ENCODE measurements at regions not wholly inside any gene's neighbourhood (a gene's known extent, or its start where the extent isn't known, plus 50 kb on each side); places are given as distances from the start of the nearest gene placed in this dataset.

DNA sequence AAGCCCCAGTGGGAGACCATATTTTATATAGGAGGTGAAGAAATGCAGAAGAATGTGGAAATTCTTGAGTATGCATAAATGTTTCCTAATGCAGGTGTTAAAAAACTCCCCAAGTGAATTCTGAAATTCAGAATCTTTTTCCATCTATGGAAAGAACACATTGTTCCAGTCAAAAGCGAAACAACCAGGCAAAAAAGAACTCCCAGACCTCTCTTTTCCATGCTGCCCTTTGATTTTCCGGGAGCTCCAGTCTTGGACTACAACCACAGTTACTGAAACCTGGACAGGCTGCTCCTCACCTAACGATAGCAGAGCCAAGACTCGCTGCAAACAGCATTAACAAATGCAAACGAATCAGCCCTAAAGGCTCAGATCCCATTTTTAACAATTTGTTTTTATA is 108.7 kb upstream of the CNKSR3 start:
- Histone ChIP-seq H3K4me1 (no peaks in the 10 kb centered on the region), H3K9me3 (no peaks in the 10 kb centered on the region), H3K4me3 (no peak overlapping the region), H3K36me3 (no peaks in the 10 kb centered on the region), H3K27me3 (no peaks in the 10 kb centered on the region), H3K27ac (no peak overlapping the region)
- intact Hi-C loops (cut with DNase I; ENCODE audit: low total_unique reads) (no loop called here), in situ Hi-C loops (cut with MboI; ENCODE audit: low sequenced_read_pairs in 4 of 4) (no loop called here)
- no peak for ATAC-seq
- no peak for TF ChIP-seq POLR2A (IDR thresholded peaks at IDR 0.05)
- TF ChIP-seq, protein P1, sequence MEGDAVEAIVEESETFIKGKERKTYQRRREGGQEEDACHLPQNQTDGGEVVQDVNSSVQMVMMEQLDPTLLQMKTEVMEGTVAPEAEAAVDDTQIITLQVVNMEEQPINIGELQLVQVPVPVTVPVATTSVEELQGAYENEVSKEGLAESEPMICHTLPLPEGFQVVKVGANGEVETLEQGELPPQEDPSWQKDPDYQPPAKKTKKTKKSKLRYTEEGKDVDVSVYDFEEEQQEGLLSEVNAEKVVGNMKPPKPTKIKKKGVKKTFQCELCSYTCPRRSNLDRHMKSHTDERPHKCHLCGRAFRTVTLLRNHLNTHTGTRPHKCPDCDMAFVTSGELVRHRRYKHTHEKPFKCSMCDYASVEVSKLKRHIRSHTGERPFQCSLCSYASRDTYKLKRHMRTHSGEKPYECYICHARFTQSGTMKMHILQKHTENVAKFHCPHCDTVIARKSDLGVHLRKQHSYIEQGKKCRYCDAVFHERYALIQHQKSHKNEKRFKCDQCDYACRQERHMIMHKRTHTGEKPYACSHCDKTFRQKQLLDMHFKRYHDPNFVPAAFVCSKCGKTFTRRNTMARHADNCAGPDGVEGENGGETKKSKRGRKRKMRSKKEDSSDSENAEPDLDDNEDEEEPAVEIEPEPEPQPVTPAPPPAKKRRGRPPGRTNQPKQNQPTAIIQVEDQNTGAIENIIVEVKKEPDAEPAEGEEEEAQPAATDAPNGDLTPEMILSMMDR (IDR thresholded peaks at IDR 0.05 in 4 of 5, conservative IDR thresholded peaks at IDR 0.05 in 1 of 5) = no peak
- DNase-seq = no peak

DNA sequence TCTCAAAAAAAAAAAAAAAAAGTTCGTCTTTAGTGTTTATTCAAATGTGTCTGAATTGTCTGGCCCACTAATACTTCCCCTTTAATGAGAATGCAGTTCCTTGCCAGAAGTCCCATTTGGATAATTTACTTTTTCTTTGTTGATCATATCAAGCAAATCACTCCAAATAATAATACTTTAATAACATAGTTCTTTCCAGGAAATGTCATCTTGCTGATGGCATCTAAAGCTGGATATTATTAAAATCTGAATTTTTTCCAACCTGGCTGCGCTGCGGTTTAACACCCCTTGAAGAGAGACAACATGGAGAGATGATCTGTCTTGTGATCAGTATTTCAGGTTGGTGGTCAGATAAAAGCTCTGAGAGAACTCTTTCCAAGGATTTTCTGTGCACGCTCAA is 111.2 kb upstream of the CNKSR3 start:
- intact Hi-C loops (cut with DNase I; ENCODE audit: low total_unique reads) (no loop called here), in situ Hi-C loops (cut with MboI; ENCODE audit: low sequenced_read_pairs in 4 of 4) (no loop called here)
- DNase-seq (no peak), ATAC-seq (no peak)
- Histone ChIP-seq H3K4me1 (no peaks in the 10 kb centered on the region), H3K4me3 (no peak overlapping the region), H3K27ac (no peak overlapping the region), H3K27me3 (no peaks in the 10 kb centered on the region), H3K36me3 (no peaks in the 10 kb centered on the region), H3K9me3 (no peaks in the 10 kb centered on the region)
- no peak for TF ChIP-seq POLR2A (IDR thresholded peaks at IDR 0.05)
- TF ChIP-seq, protein P1 (IDR thresholded peaks at IDR 0.05 in 4 of 5, conservative IDR thresholded peaks at IDR 0.05 in 1 of 5) = no peak

DNA sequence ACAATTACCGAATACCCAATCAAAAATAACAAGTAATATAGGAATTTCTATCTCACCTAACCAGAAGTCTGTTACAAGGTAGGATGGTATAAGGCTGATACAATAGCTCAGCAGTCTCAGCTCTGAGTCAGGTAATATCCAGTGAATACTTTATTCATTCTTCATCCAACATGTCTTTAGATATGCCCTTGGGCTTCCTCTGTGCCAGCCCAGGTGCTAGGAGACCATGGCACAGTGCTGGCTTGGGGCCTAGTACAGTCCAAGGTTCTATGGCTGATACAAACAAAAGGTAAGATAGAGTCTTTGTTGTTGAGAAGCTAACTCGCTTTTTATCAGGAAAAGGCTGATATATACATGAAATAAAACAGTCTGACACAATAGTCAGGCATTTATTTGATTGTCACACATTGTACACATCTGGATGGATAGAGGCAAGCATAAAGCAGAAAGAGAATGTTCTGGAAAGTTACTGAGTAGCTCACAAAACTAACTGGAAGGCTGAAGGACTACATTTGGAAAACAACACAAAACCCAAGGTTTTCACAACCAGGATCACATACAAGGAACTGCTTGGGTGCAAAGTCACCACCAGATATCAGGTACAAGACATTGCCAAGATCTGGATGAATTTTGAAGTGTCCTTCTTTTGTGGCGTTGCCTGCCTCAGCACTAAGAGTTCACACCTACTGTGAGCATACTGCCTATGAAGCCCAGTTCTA is 110.4 kb upstream of the SCAF8 start:
- intact Hi-C loops (cut with DNase I; ENCODE audit: low total_unique reads) = no loop called here
- TF ChIP-seq POLR2A (IDR thresholded peaks at IDR 0.05) = no peak
- TF ChIP-seq, protein P1 (IDR thresholded peaks at IDR 0.05 in 4 of 5, conservative IDR thresholded peaks at IDR 0.05 in 1 of 5) = no peak
- no peaks in the 10 kb centered on the region for H3K4me1 ChIP-seq
- H3K36me3 ChIP-seq = no peaks in the 10 kb centered on the region
- H3K9me3 ChIP-seq = no peaks in the 10 kb centered on the region
- H3K27ac ChIP-seq = no peak overlapping the region
- in situ Hi-C loops (cut with MboI; ENCODE audit: low sequenced_read_pairs in 4 of 4) = no loop called here
- ATAC-seq (no peak), DNase-seq (no peak)
- H3K4me3 ChIP-seq = no peak overlapping the region
- H3K27me3 ChIP-seq = no peaks in the 10 kb centered on the region

DNA sequence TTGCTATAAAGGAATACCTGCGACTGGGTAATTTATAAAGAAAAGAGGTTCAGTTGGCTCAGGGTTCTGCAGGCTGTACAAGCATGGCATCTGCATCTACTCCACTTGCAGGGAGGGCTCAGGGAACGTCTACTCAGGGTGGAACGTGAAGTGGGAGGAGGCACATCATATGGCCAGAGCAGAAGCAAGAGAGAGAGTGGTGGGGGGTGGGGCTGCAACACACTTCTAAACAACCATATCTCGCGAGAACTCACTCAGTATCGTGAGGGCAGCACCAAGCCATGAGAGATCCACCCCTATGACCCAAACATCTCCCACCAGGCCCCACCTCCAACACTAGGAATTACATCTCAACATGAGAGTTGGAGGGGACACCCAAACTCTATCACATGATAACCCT is 109.8 kb upstream of the SCAF8 start:
- Histone ChIP-seq H3K36me3 (no peaks in the 10 kb centered on the region), H3K27me3 (no peaks in the 10 kb centered on the region), H3K4me3 (no peak overlapping the region), H3K27ac (no peak overlapping the region), H3K9me3 (no peaks in the 10 kb centered on the region), H3K4me1 (no peaks in the 10 kb centered on the region)
- intact Hi-C loops (cut with DNase I; ENCODE audit: low total_unique reads) = no loop called here
- in situ Hi-C loops (cut with MboI; ENCODE audit: low sequenced_read_pairs in 4 of 4) = no loop called here
- no peak for DNase-seq
- no peak for ATAC-seq
- no peak for TF ChIP-seq POLR2A (IDR thresholded peaks at IDR 0.05)
- TF ChIP-seq, protein P1 (IDR thresholded peaks at IDR 0.05 in 4 of 5, conservative IDR thresholded peaks at IDR 0.05 in 1 of 5) = no peak
